ENCODE measurements at regions not wholly inside any gene's neighbourhood (a gene's known extent, or its start where the extent isn't known, plus 50 kb on each side); places are given as distances from the start of the nearest gene placed in this dataset.
"Not testable (repeated sequence)": the region's sequence is repeated elsewhere in the genome, so short reads cannot be mapped to it uniquely, and the experiment has no call there.

DNA sequence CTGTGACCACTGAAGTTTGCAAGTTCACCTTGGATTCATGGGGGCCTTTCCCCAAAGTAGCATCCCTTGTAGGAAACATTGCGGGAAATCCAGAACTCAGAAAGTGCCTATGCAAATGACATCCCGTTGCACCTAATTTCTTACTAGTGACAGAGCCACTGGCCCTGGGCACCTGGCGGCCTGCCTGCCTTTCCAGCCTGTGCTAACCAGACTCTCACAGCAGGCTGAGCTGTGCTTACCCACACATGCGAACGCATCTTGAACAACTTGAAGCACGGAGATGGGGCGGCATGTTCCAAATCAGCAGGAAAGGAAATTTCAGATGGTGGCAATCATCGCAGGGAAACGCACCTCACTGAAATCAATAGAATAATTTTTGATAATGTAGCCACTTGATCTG lies 405.8 kb downstream of the TMEM182 start:
- no peak for DNase-seq (ENCODE audit: low read depth)

GRCh38 chr2:103169861-103170260 lies 408.0 kb downstream of the TMEM182 start:
- no peak for DNase-seq (ENCODE audit: low read depth)

DNA sequence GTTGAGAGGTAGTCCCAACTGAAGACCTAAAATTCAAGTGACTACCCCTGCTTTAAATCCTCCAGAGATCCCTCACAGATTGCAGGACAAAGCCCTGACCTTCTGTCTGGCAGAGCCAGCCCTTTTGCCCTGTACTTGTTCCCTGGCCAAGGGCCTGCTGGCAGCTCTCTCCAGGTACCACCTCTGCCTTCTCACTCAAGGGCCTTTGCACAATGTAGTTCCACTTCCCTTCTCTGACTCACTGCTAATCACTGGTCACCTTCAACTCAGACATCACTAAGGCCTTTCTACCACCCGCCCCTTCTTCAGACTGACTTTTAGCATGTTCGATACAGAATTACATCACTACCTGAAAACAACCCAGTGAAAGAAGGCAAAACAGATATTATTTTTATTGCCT lies 411.0 kb downstream of the TMEM182 start:
- DNase-seq (ENCODE audit: low read depth) = no peak

GRCh38 chr2:103174711-103175110 lies 412.9 kb downstream of the TMEM182 start:
- no peak for DNase-seq (ENCODE audit: low read depth)

DNA sequence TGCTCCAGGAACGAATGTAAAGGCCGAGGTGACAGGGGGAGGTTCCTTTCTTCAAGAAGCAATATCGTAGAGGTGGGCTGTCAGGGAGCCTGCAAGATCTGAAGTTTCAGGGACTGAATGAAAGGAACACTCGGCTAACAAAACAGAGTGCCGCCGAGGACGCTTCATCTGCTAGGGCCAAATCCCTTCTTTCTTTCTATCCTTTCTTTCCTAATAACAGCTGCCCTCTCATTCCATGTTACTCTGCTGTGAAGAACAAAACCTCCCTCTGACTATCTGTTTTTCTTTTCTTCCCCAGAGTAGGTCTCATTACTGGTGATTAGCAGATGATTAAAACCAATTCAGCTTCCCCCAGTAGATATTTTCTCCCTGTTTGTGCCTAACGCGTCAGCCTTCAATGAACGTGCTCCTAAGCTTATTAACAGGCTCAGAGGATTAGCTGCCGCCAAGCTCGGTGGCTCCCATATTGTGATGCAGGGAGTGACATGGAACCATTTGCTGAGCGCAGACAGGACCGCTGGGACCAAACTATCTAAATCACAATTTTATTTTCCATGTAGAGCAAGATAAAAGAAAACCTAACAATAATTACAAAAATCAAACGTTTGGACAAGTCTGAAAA lies 414.6 kb downstream of the TMEM182 start:
- DNase-seq (ENCODE audit: low read depth) = no peak

DNA sequence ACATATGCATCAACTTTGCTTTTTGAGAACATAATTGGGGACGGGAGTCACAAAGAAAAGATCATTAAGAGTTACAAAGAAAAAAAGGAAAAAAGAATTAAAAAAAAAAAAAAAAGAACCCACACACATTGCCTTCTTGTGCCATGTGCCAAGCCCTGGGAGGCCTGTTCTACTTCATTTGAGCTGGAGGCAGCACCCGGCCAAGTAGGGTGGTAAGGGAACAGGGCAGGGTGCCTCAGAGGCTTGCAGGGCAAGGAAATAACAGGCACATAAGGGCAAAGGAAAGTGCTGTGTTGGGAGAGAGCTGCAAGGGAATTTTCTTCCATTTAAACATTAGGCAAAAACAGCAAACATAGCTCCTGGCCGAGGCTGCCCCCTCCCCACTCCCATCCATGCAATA lies 418.0 kb downstream of the TMEM182 start:
- DNase-seq (ENCODE audit: low read depth) = no peak

- no peak for DNase-seq (ENCODE audit: low read depth)
Observed at GRCh38 chr2:103183061-103183460, 421.2 kb downstream of the TMEM182 start.

DNA sequence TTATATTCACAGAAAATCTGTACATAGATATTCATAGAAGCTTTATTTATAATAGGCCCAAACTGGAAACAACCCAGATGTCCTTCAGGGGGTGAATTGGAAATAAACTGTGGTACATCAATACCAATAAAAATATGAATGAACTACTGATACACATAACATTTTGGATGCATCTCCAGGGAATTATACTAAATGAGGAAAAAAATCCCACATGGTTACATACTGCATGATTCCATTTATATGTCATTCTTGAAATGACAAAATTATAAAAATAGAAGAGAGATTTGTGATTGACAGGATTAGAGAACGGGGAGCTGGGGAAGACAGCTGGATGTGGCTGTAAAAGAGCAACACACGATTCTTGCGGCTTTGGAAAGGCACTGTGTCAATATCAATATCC lies 435.0 kb downstream of the TMEM182 start:
- DNase-seq (ENCODE audit: low read depth) = no peak

DNA sequence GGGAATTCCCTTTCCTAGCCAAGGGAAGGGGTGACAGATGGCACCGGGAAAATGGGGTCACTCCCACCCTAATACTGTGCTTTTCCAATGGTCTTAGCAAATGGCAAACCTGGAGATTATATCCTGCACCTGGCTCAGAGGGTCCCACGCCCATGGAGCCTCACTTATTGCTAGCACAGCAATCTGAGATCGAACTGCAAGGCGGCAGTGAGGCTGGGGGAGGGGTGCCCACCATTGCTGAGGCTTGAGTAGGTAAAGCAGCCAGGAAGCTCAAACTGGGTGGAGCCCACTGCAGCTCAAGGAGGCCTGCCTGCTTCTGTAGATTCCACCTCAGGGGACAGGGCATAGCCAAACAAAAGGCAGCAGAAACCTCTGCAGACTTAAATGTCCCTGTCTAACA lies 438.9 kb downstream of the TMEM182 start:
- DNase-seq (ENCODE audit: low read depth) = not testable (repeated sequence)

DNA sequence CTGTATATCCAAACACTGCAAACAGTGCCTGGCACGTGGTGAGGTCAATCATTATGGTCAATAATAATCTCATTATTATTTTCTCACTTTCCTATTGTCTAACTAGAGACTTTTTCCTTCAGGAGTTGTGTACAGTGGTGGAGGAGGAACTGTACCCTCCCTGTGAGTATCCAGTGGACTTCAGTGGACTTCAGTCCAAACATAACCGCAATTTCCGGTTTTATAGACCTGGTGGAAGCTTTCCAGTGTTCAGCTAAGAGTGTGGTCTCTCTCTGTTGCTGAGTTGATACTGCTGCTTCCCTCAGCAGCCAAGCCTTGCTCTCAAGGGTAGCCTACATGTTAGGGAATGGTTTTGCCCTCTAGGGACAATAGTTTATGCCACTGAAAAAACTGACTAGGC lies 447.1 kb downstream of the TMEM182 start:
- no peak for DNase-seq (ENCODE audit: low read depth)

DNA sequence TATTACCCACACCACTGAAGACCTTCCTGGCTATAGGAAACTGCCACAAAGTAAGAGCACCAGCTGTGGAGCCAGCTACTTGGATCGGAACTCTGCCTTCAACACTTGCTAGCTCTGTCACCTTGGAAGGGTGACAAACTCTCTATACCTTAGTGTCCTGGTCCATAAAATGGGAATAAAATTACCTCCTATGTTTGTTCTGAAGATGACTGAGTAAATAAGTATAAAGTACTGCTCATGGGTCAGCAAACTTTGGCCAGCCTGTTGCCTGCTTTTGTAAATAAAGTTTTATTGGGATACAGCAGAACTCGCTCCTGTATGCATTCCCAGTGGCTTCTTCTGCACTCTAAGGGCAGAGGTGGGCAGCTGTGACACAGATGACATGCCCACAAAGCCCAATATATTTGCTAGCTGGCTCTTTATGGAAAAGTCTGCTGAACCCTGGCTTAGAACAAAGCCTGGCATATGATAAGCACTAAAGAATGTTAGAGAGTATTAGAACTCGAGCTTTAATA lies 451.3 kb downstream of the TMEM182 start:
- no peak for DNase-seq (ENCODE audit: low read depth)

- DNase-seq (ENCODE audit: low read depth) = no peak
Observed at GRCh38 chr2:103218516-103218915, 456.7 kb downstream of the TMEM182 start.

DNA sequence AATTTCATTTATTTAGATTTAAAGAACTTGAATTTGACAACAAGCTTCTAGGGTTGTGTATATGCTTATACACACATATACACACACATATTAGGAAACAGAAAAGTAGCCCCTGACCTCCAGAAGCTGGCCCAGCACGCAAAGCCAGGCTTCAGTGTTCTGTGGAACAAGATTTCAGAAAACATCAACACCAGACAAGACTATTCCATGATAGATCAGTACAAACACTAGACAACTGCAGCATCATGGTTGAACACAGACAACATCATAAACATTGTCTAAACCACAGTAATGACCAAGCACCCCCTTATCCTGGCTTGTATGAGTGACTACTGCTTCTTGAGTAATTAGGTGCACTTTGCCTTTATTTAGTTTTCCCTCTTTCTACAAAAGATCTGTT lies 457.6 kb downstream of the TMEM182 start:
- no peak for DNase-seq (ENCODE audit: low read depth)

DNA sequence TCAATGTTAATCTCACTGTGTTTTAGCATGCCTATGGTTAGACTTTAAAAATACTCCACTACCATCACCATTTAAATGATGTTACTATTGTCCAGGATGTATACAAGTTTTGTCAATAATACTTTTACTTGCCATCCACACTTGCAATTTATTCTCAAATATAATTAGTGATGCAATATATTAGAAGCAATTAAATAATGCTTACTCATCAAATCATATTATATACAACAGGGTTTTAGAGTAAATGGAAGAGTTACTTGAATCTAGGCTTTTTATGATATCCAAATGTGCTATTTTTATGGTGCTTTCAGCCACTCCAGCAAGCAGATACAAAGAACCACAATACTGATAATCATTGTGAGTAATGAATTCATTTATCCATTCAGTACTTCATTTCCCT lies 461.1 kb downstream of the TMEM182 start:
- DNase-seq (ENCODE audit: low read depth) = no peak

- DNase-seq (ENCODE audit: low read depth) = no peak
Observed at GRCh38 chr2:103230796-103231195, 469.0 kb downstream of the TMEM182 start.

DNA sequence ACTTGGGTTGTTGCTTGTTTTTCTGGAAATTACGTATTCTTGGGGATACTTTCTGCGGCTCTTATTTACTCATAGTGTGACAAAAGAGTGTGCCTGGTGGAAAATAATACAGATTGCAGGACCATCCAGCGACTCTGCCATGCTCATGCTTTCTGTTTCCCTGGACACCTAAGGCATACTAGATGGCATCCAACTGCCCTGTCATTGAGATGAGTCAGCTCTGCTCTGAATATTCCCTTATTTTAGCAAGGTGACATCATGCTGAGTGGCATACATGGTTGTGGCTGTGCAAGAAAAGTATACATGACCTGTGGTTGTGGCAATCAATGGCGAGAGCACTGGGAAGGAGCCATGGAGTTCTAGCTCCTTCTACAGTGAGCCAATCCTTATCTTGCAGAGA lies 471.0 kb downstream of the TMEM182 start:
- DNase-seq (ENCODE audit: low read depth) = no peak

DNA sequence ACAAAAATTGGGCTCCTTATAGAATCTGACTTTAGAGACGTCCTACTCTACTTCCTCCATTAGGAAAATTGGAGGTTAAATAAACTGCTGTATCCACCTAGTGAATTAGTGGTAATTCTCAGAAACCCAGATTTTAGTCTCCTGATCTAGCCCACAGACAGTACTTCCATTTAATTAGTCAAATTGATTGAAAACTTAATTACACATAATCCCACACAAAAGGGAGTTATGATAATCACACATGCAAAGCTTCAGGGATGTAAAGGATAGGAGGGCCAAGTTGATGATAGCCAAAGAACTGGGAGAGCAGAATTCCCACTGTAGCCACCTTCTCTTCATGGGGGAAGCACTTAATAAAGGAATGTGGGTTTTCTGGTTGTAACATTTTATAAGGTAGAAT lies 471.9 kb downstream of the TMEM182 start:
- DNase-seq (ENCODE audit: low read depth) = no peak

GRCh38 chr2:103235283-103235682 lies 473.5 kb downstream of the TMEM182 start:
- no peak for DNase-seq (ENCODE audit: low read depth)

DNA sequence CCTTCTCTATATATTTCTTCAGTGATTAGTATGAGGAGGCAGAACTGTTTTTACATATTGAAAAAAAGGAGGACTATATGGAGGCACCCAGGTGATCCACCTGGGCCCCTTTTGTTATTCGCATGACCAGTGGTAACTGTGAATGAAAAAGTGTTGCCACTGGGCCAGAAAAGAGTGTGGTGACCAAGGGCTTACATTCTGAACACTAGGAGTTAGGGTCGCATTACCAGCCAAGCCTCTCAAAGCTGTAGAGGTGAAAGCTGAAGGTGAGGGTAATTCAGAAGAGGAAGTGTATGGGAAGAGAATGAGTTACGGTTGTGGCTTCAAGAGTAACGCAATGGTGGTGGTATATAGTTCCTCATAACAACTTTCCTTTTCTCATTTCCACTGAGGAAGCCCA lies 487.6 kb downstream of the TMEM182 start:
- DNase-seq (ENCODE audit: low read depth) = no peak

DNA sequence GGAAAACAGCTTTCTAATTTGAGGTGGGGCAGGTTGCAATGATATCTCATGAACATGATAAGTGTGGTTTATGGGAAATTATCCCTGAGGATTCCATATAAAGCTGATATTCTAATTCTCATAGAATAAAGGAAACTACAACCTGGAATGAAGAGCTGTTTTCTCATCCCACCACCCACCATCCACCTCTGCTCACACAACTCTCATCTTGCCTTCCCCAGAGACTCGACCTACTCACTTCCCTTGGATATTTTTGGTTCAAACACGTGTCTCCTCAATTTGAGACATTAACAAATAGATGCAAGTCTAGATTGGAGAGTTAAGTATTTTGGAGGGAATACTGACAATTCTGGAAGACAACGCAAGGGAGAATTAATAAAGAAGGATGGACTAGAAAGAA lies 490.9 kb downstream of the TMEM182 start:
- no peak for DNase-seq (ENCODE audit: low read depth)

DNA sequence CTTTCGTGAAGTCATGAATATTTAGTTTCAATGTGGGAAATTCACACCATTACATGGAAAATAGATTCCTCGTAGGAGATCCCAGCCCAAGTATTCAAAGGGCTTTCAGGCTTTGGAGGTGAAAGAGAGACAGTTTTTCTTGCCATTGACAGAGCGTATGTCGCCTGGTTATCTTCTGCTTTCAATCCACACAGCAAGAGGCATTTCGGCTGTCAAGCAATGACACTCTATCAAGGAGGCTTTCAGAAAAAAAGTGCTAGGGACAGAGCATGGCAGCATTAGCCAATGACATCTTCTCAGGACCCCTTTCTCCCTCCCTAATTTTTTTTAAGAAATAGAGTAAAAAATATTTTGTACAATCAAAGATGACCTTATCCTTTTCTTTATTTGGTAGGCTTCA lies 492.8 kb downstream of the TMEM182 start:
- no peak for DNase-seq (ENCODE audit: low read depth)

- DNase-seq (ENCODE audit: low read depth) = no peak
Observed at GRCh38 chr2:103264058-103264768, 502.4 kb downstream of the TMEM182 start.

- no peak for DNase-seq (ENCODE audit: low read depth)
Observed at GRCh38 chr2:103265521-103265920, 503.7 kb downstream of the TMEM182 start.
